Upper lobe of left lung (tissue), 4 donors: ENCODE measurements at regions not wholly inside any gene's neighbourhood (a gene's known extent, or its start where the extent isn't known, plus 50 kb on each side); places are given as distances from the start of the nearest gene placed in this dataset.

Experiments
- POLR2A ChIP-seq, 4 donors: fragments of 450-650 bp; IDR thresholded peaks; one replicate each; pipeline ENCODE4 v1.5.1; 2016 to 2017; ENCODE audit warnings: antibody characterized with exemption in 4 of 4, mild to moderate bottlenecking in 2 of 4
- POLR2AphosphoS5 ChIP-seq, 2 donors: sonication (generic); formaldehyde crosslinking; IDR thresholded peaks; one replicate each; pipeline ENCODE4 v1.5.1; 2017; ENCODE audit warnings: antibody characterized with exemption in 2 of 2
- TF ChIP-seq, protein P1 (sequence below), 6 experiments: fragments of 450-650 bp in 4 of 6; fragments of 200-600 bp in 2 of 6; sonication (generic) in 2 of 6; IDR thresholded peaks; one replicate each; pipeline ENCODE4 v1.5.1; 2016 to 2019; ENCODE audit warnings: antibody characterized with exemption in 6 of 6

DNA sequence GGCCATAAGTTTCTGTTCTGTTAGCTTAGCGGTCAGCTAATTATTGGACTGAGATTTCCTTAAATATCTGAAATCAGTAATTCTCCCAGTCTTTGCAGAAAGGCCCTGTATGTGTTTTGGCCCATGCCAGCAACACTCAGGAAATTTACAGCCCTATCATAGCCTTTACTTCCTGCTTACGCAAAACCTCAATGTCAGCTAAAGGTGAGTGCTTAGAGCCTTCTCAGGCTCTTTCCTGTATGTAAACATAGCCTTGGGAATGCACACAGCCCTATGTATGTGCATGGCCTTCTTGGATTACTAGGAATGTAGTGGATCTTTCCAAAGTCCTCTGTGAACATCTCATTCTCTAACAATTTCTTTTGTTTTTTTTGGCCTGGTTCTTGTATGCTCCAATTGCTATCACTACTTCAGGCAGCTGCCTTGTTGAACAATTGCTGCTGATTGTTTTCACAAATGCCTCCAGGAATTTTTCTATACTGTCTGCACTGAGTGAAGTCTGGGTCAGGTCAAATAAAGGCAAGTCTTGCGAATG lies 200.0 kb downstream of the PPP1R2C start:
- TF ChIP-seq, protein P1, sequence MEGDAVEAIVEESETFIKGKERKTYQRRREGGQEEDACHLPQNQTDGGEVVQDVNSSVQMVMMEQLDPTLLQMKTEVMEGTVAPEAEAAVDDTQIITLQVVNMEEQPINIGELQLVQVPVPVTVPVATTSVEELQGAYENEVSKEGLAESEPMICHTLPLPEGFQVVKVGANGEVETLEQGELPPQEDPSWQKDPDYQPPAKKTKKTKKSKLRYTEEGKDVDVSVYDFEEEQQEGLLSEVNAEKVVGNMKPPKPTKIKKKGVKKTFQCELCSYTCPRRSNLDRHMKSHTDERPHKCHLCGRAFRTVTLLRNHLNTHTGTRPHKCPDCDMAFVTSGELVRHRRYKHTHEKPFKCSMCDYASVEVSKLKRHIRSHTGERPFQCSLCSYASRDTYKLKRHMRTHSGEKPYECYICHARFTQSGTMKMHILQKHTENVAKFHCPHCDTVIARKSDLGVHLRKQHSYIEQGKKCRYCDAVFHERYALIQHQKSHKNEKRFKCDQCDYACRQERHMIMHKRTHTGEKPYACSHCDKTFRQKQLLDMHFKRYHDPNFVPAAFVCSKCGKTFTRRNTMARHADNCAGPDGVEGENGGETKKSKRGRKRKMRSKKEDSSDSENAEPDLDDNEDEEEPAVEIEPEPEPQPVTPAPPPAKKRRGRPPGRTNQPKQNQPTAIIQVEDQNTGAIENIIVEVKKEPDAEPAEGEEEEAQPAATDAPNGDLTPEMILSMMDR (IDR thresholded peaks at IDR 0.05), result no peak
- TF ChIP-seq POLR2AphosphoS5 (IDR thresholded peaks at IDR 0.05) (no peak), POLR2A (IDR thresholded peaks at IDR 0.05) (no peak)
